HEK293 (cell line): ENCODE measurements at regions not wholly inside any gene's neighbourhood (a gene's known extent, or its start where the extent isn't known, plus 50 kb on each side); places are given as distances from the start of the nearest gene placed in this dataset.

Source experiments
- CTCF ChIA-PET: fragments of 350-600 bp; formaldehyde crosslinking; extraction: SDS; loops from one replicate; lab custom pipeline; 2021; ENCODE audit warnings: antibody characterized with exemption; lab: Yijun Ruan, JAX
- POLR2A ChIA-PET: fragments of 300-600 bp; formaldehyde crosslinking; extraction: SDS; loops from one replicate; lab custom pipeline; 2020; ENCODE audit warnings: antibody characterized with exemption, inconsistent platforms; lab: Yijun Ruan, JAX
- H3K27ac ChIP-seq: fragments of 200-500 bp; sonication (Bioruptor generic); 2 replicates; pipeline ENCODE4 v1.5.1; 2014; ENCODE audit warnings: low read depth, low read length, control low read depth, inconsistent platforms; ENCODE audit errors: extremely low read depth
- H3K36me3 ChIP-seq, 2 experiments: fragments of 200-500 bp in 1 of 2; sonication (Bioruptor generic) in 1 of 2; 1 replicate in 1 of 2; 2 replicates in 1 of 2; pipeline ENCODE4 v1.5.1; 2014 to 2017; ENCODE audit warnings: inconsistent platforms in 2 of 2, low read length in 2 of 2; ENCODE audit not compliant: control insufficient read depth in 2 of 2, insufficient read depth in 1 of 2
- H3K4me1 ChIP-seq: fragments of 200-500 bp; sonication (Bioruptor generic); 2 replicates; pipeline ENCODE4 v1.5.1; 2014; ENCODE audit warnings: mild to moderate bottlenecking, low read length, inconsistent platforms; ENCODE audit not compliant: control insufficient read depth, insufficient read depth
- H3K4me3 ChIP-seq: 2 replicates; pipeline ENCODE4 v1.5.1; 2011; ENCODE audit warnings: low read depth, mild to moderate bottlenecking, control low read depth, low read length, moderate library complexity
- H3K9me3 ChIP-seq: fragments of 200-500 bp; sonication (Bioruptor generic); 2 replicates; pipeline ENCODE4 v1.5.1; 2014; ENCODE audit warnings: low read depth, low read length, inconsistent platforms; ENCODE audit not compliant: control insufficient read depth, insufficient read depth
- FEZF1 ChIP-seq: fragments of 450-650 bp; formaldehyde crosslinking; IDR thresholded peaks from 2 replicates; pipeline ENCODE4 v1.5.1; 2016; ENCODE audit warnings: missing biosample characterization, missing genetic modification characterization
- KLF1 ChIP-seq: fragments of 450-650 bp; formaldehyde crosslinking; IDR thresholded peaks from 2 replicates; pipeline ENCODE4 v1.5.1; 2016; ENCODE audit warnings: missing biosample characterization, missing genetic modification characterization
- ZBTB17 ChIP-seq: fragments of 450-650 bp; formaldehyde crosslinking; IDR thresholded peaks from 2 replicates; pipeline ENCODE4 v1.5.1; 2016; ENCODE audit warnings: missing biosample characterization, missing genetic modification characterization
- ZFP37 ChIP-seq: fragments of 450-650 bp; formaldehyde crosslinking; IDR thresholded peaks from 2 replicates; pipeline ENCODE4 v1.5.1; 2016; ENCODE audit warnings: missing biosample characterization, missing genetic modification characterization
- ZNF169 ChIP-seq: fragments of 450-650 bp; formaldehyde crosslinking; IDR thresholded peaks from 2 replicates; pipeline ENCODE4 v1.5.1; 2016; ENCODE audit warnings: missing biosample characterization, missing genetic modification characterization
- ZNF324 ChIP-seq: fragments of 450-650 bp; formaldehyde crosslinking; IDR thresholded peaks from 2 replicates; pipeline ENCODE4 v1.5.1; 2016; ENCODE audit warnings: missing biosample characterization, missing genetic modification characterization
- ZNF335 ChIP-seq: fragments of 450-650 bp; formaldehyde crosslinking; conservative IDR thresholded peaks from 2 replicates; pipeline ENCODE4 v1.5.1; 2016; ENCODE audit warnings: missing biosample characterization, missing genetic modification characterization
- ZNF391 ChIP-seq: fragments of 450-650 bp; formaldehyde crosslinking; IDR thresholded peaks from 2 replicates; pipeline ENCODE4 v1.5.1; 2016; ENCODE audit warnings: low read depth, missing biosample characterization, missing genetic modification characterization, borderline replicate concordance
- ZNF433 ChIP-seq: fragments of 450-650 bp; formaldehyde crosslinking; IDR thresholded peaks from 2 replicates; pipeline ENCODE4 v1.5.1; 2016; ENCODE audit warnings: missing biosample characterization, missing genetic modification characterization, low read depth
- ZNF521 ChIP-seq: fragments of 450-650 bp; formaldehyde crosslinking; IDR thresholded peaks from 2 replicates; pipeline ENCODE4 v1.5.1; 2017; ENCODE audit warnings: missing biosample characterization, mild to moderate bottlenecking, missing genetic modification characterization
- ZNF548 ChIP-seq: fragments of 450-650 bp; formaldehyde crosslinking; IDR thresholded peaks from 2 replicates; pipeline ENCODE4 v1.5.1; 2016; ENCODE audit warnings: missing biosample characterization, missing genetic modification characterization
- ZNF621 ChIP-seq: fragments of 450-650 bp; formaldehyde crosslinking; IDR thresholded peaks from 2 replicates; pipeline ENCODE4 v1.5.1; 2017; ENCODE audit warnings: missing biosample characterization, missing genetic modification characterization
- ZNF660 ChIP-seq: fragments of 450-650 bp; IDR thresholded peaks from 2 replicates; pipeline ENCODE4 v1.5.1; 2018; ENCODE audit warnings: missing biosample characterization, mild to moderate bottlenecking, missing genetic modification characterization
- ZXDB ChIP-seq: fragments of 450-650 bp; formaldehyde crosslinking; IDR thresholded peaks from 2 replicates; pipeline ENCODE4 v1.5.1; 2016; ENCODE audit warnings: missing biosample characterization, missing genetic modification characterization
- TF ChIP-seq, protein P1 (sequence below): fragments of 450-650 bp; IDR thresholded peaks from 2 replicates; pipeline ENCODE4 v1.5.1; 2018; ENCODE audit warnings: missing biosample characterization, missing genetic modification characterization
- TF ChIP-seq, protein P2 (sequence below): fragments of 450-650 bp; formaldehyde crosslinking; IDR thresholded peaks from 2 replicates; pipeline ENCODE4 v1.5.1; 2017; ENCODE audit warnings: missing biosample characterization, missing genetic modification characterization
- TF ChIP-seq, protein P3 (sequence below): IDR thresholded peaks from 2 replicates; pipeline ENCODE4 v1.6.1; 2011; ENCODE audit warnings: mild to moderate bottlenecking, low read depth, low read length, borderline replicate concordance
- TF ChIP-seq, protein P4 (sequence below): fragments of 450-650 bp; formaldehyde crosslinking; IDR thresholded peaks from 2 replicates; pipeline ENCODE4 v1.5.1; 2016; ENCODE audit warnings: missing biosample characterization, missing genetic modification characterization
- TF ChIP-seq, protein P5 (sequence below): fragments of 450-650 bp; formaldehyde crosslinking; IDR thresholded peaks from 2 replicates; pipeline ENCODE4 v1.5.1; 2016; ENCODE audit warnings: missing biosample characterization, missing genetic modification characterization

DNA sequence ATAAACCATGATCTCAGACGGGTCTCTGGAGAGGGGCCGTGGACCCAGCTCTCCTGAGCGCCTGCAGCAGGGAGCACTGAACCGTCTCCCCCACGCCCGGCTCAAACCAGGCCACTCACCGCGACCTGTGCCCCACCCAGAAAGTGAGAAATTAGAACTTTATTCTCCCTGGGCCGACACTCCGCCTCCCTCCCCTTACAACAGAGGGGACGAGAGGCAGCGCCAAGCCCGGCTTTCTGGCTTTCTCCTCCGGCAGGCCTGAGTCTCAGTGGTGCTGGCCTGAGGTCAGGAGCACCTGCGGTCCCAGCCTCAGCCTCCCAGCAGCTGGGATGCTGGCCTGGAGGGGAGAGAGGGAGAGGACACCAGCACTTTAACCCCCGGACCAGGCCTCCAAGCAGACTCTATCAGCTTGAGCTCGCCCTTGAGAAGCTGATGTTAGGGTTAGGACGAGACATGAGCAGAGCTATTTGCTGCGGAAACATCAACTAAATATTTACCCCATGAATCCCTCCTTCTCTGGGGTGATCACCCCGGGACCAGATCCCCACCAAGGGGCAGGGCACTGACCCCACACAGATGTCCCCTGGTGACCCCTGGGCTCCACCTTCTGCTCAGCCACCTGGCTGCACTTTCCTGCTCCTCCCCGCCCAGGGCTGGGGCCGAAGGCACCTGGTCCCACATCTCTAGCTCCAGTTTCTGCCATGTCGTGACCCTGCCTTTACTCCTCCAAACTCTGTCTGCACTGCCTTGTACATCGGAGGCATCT lies 856.3 kb upstream of the SALL3 start:
- Histone ChIP-seq H3K36me3 (no peaks in the 10 kb centered on the region), H3K4me1 (no peaks in the 10 kb centered on the region), H3K27ac (no peak overlapping the region), H3K4me3 (no peak overlapping the region), H3K9me3 (peaks cover 2% of the 10 kb centered on the region; the same call in 1 of the 2 replicates)
- TF ChIP-seq, protein P1, sequence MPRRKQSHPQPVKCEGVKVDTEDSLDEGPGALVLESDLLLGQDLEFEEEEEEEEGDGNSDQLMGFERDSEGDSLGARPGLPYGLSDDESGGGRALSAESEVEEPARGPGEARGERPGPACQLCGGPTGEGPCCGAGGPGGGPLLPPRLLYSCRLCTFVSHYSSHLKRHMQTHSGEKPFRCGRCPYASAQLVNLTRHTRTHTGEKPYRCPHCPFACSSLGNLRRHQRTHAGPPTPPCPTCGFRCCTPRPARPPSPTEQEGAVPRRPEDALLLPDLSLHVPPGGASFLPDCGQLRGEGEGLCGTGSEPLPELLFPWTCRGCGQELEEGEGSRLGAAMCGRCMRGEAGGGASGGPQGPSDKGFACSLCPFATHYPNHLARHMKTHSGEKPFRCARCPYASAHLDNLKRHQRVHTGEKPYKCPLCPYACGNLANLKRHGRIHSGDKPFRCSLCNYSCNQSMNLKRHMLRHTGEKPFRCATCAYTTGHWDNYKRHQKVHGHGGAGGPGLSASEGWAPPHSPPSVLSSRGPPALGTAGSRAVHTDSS (tag by site-specific recombination) = no peak
- TF ChIP-seq, protein P2, sequence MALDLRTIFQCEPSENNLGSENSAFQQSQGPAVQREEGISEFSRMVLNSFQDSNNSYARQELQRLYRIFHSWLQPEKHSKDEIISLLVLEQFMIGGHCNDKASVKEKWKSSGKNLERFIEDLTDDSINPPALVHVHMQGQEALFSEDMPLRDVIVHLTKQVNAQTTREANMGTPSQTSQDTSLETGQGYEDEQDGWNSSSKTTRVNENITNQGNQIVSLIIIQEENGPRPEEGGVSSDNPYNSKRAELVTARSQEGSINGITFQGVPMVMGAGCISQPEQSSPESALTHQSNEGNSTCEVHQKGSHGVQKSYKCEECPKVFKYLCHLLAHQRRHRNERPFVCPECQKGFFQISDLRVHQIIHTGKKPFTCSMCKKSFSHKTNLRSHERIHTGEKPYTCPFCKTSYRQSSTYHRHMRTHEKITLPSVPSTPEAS (tag by site-specific recombination) = no peak
- TF ChIP-seq, protein P3, sequence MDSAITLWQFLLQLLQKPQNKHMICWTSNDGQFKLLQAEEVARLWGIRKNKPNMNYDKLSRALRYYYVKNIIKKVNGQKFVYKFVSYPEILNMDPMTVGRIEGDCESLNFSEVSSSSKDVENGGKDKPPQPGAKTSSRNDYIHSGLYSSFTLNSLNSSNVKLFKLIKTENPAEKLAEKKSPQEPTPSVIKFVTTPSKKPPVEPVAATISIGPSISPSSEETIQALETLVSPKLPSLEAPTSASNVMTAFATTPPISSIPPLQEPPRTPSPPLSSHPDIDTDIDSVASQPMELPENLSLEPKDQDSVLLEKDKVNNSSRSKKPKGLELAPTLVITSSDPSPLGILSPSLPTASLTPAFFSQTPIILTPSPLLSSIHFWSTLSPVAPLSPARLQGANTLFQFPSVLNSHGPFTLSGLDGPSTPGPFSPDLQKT = no peak
- TF ChIP-seq ZNF660 (tag by site-specific recombination) (no peak), ZNF335 (tag by site-specific recombination) (no peak), ZNF548 (tag by site-specific recombination) (no peak), ZBTB17 (no peak), ZNF521 (tag by site-specific recombination) (no peak), ZFP37 (tag by site-specific recombination) (no peak), FEZF1 (no peak), ZNF621 (no peak), KLF1 (tag by site-specific recombination) (no peak), ZNF169 (tag by site-specific recombination) (no peak), ZNF391 (no peak), ZNF433 (tag by site-specific recombination) (no peak), ZNF324 (tag by site-specific recombination) (no peak), ZXDB (tag by site-specific recombination) (no peak)
- TF ChIP-seq, protein P4, sequence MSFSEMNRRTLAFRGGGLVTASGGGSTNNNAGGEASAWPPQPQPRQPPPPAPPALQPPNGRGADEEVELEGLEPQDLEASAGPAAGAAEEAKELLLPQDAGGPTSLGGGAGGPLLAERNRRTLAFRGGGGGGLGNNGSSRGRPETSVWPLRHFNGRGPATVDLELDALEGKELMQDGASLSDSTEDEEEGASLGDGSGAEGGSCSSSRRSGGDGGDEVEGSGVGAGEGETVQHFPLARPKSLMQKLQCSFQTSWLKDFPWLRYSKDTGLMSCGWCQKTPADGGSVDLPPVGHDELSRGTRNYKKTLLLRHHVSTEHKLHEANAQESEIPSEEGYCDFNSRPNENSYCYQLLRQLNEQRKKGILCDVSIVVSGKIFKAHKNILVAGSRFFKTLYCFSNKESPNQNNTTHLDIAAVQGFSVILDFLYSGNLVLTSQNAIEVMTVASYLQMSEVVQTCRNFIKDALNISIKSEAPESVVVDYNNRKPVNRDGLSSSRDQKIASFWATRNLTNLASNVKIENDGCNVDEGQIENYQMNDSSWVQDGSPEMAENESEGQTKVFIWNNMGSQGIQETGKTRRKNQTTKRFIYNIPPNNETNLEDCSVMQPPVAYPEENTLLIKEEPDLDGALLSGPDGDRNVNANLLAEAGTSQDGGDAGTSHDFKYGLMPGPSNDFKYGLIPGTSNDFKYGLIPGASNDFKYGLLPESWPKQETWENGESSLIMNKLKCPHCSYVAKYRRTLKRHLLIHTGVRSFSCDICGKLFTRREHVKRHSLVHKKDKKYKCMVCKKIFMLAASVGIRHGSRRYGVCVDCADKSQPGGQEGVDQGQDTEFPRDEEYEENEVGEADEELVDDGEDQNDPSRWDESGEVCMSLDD (tag by site-specific recombination) = no peak
- TF ChIP-seq, protein P5, sequence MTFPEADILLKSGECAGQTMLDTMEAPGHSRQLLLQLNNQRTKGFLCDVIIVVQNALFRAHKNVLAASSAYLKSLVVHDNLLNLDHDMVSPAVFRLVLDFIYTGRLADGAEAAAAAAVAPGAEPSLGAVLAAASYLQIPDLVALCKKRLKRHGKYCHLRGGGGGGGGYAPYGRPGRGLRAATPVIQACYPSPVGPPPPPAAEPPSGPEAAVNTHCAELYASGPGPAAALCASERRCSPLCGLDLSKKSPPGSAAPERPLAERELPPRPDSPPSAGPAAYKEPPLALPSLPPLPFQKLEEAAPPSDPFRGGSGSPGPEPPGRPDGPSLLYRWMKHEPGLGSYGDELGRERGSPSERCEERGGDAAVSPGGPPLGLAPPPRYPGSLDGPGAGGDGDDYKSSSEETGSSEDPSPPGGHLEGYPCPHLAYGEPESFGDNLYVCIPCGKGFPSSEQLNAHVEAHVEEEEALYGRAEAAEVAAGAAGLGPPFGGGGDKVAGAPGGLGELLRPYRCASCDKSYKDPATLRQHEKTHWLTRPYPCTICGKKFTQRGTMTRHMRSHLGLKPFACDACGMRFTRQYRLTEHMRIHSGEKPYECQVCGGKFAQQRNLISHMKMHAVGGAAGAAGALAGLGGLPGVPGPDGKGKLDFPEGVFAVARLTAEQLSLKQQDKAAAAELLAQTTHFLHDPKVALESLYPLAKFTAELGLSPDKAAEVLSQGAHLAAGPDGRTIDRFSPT (tag by site-specific recombination) = no peak
- ChIA-PET CTCF (no interaction called here), POLR2A (no interaction called here)
